ENCODE measurements at regions not wholly inside any gene's neighbourhood (a gene's known extent, or its start where the extent isn't known, plus 50 kb on each side); places are given as distances from the start of the nearest gene placed in this dataset.
A peak's percentile ranks its signal among the peaks of the same experiment; 100 is the strongest.

DNA sequence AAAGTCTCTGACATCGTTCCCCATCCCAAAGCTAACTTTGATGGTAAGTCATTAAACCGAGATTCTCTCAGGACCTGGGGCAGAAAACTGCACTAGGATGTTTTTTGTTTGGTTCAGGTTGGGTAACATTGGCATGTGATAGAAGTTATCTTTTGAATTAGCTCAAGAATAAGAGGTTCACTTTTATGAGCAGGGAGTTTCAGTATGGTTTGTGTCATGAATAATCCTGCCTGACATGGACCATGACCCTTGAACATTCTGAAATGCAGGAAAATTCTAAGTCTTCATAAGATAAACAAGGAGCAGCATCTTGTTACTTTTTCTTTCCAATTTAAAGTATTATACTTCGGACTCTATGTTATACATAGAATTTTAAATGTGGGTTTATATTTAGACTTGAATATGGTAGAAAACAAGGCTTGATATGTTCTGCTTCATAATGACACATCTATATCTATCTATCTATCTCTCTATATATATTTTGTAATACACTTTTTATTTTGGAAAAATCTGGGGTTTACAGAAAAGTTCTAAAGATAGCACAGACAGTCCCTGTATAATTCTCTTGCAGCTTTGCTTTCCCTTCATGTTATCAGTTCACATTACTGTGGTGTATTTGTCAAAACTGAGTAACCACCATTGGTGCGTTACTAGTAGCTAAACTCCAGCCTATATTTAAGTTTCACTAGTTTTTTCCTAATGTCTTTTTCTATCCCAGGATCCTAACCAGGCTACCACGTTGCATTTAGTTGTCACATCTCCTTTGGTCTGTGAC lies 102.7 kb upstream of the TAF11L2 start:
- DNase-seq: no peak
- in situ Hi-C loops (cut with MboI; ENCODE audit: low pct_unique_long_range_greater_than_20kb, low sequenced_read_pairs): no loop called here

DNA sequence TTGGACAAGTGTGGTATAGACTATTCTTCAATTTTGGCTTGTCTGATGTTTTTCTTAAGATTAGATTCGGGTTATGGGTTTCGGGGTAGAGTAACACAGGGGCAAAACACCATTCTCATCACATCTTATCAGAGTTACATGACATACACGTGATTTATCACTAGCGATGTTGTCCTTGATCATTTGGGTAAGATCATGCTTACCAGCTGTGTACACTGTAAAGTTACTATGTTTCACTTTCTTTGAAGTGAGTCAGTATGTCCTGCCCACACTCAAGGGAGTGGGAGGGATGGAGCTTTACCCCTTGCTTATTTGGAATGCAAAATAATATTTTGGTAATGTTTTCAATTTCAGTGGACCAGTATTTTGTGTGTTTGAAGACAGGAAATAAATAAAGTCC lies 101.8 kb upstream of the TAF11L2 start:
- in situ Hi-C loops (cut with MboI; ENCODE audit: low pct_unique_long_range_greater_than_20kb, low sequenced_read_pairs): no loop called here
- DNase-seq: no peak

DNA sequence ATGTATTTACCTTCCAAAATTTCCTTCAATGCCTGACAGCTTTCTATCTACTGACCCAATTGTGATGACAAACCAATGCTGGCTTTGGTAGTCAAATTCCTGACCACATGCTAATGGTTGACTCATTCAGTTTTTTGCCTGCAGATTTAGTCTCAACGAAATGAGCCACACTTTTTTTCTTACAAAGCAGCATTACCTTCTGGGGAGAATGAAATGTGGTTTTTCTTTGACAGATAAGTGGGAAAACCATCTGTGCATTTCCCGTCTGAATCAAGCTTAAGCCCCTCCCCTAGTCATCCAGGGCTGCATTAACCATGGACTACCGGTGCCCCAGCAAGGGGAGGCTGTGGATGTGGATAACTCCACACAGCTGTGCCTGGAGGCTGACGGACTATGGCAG lies 99.6 kb upstream of the TAF11L2 start:
- in situ Hi-C loops (cut with MboI; ENCODE audit: low pct_unique_long_range_greater_than_20kb, low sequenced_read_pairs): no loop called here
- DNase-seq: peak; percentile 43

DNA sequence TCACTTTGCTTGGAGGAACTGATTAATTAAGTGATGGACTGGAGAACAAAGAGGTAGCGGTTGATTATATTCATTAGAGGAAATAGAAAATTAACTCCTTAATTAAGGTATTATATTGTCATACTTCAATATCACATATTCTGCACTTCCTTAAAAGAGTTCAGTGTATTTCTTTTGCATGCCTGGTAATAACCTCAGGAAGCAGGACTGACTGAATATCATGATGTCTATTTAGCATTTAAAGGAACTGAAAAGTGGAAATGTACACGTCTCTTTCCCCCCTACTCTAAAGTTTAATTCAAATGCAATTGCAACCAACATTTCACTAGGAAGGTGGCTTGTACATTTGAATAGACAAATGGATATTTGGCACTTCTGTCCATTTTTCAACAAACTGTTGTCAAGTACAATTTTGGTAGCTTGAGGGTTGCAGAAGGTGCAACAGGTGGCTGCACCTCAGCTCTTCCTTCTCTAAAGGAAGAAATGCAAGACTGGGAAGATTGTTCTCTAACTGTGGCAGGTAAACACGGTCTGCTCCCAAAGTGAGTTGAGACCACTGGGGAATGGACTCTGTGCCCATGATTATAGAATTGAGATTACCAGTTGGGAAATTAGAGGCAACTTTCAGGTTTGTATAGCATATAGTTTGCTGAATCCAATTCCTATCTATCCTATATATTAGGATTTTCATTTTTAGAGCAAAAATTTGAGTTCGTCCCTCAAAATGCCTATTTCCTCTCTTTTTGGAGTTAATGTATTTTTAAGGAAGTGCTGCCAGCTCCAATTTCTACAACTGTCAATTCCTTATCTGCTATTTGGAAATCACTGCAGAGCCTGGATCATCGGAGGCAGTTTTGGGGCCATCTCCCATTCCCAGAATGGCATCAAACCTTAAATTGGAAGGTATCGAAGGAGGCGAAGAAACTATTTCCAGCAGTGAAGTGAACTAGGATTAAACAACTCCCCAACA lies 98.9 kb upstream of the TAF11L2 start:
- no peak for DNase-seq
- in situ Hi-C loops (cut with MboI; ENCODE audit: low pct_unique_long_range_greater_than_20kb, low sequenced_read_pairs): no loop called here

DNA sequence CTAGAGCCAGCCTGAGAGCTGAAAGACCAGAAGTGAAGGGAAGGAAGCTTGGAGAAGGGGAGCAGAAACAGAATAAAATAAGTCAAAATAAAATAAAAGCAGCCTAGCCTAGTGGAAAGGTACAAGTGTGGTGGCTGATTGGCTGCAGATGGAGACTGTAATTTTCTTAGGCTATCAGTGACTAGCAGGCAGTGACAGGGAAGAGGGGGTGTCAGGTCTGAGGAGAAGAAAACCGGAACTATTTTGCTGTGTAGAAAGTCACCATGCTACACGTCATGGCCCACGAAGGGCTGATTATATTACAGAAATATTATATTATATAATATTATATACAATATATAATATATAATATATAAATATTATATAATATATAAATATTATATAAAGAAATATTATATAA lies 98.1 kb upstream of the TAF11L2 start:
- in situ Hi-C loops (cut with MboI; ENCODE audit: low pct_unique_long_range_greater_than_20kb, low sequenced_read_pairs): no loop called here
- DNase-seq: peak; percentile 41

DNA sequence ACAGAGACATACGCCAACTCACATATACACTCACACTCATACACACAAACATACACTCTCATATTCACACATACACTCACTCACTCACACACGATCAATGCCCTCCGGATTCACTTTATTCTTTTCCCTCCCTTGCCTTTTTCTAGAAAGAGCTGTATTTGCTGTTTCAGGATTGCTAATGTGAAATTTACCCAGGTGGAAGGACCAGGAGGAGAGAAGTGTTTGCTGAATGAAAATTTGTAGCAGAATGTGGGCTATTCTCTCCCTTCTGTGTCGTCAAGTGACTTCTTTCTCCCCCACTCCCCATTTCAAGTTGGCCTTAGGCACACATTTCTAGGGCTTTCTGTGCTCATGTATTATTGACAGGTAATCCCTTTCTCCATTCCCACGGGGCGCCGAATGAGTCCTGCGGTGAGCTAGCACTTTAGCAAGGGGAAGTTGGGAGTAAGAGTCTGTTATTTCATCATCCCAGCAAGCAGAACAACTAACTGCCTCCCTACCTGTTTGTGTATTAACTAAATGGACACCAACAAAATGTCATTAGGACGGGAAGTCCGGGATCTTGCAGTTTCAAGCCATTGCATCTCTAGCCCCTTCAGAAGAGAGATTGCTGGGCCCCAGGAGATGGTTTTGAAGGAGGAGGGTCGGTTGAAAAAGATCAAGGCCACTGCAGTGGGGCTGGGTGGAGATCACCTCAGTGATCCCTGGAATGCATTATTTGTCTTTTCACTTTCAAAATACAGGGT lies 97.1 kb upstream of the TAF11L2 start:
- in situ Hi-C loops (cut with MboI; ENCODE audit: low pct_unique_long_range_greater_than_20kb, low sequenced_read_pairs): no loop called here

DNA sequence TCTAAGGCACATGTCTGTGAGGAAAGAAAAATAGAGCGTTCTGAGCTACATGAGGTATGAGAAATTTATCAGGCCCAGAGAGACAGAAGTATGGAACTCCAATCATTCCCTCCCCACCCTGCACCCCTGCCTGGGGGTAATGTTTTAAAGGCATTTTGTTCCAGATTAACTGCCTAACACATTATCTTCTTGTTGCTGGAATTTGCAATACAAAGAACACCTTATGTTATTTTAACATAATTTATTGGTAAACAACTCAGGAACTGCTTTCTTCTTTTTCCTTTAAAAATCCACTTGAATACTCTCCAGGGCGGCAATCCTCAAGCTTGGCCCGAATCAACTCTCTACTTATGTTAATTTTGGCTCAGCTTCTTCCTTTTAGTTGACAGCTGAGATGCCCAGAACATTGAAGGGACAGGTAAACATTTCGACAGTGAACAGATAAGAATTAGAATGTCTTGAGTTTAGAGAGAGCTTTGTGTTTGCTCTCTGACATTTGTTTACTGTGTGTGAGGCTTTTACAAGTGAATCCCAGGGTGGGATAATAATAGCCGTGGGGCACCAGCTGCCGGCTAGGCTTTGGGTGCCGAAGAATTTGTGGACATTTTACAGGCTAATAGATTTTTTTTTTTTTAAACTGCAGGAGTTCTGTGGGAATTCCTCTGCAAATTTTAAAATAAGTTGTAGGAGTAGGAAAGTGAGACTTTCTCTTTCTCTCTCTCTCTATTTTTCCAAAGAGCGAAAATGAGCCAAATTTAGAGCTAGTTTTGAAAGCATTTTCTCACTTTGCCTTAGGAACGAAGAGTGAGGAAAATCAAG lies 96.4 kb upstream of the TAF11L2 start:
- no peak for DNase-seq

More for the DNA sequence above, 97.1 kb upstream of the TAF11L2 start:
- DNase-seq: peak; percentile 60

DNA sequence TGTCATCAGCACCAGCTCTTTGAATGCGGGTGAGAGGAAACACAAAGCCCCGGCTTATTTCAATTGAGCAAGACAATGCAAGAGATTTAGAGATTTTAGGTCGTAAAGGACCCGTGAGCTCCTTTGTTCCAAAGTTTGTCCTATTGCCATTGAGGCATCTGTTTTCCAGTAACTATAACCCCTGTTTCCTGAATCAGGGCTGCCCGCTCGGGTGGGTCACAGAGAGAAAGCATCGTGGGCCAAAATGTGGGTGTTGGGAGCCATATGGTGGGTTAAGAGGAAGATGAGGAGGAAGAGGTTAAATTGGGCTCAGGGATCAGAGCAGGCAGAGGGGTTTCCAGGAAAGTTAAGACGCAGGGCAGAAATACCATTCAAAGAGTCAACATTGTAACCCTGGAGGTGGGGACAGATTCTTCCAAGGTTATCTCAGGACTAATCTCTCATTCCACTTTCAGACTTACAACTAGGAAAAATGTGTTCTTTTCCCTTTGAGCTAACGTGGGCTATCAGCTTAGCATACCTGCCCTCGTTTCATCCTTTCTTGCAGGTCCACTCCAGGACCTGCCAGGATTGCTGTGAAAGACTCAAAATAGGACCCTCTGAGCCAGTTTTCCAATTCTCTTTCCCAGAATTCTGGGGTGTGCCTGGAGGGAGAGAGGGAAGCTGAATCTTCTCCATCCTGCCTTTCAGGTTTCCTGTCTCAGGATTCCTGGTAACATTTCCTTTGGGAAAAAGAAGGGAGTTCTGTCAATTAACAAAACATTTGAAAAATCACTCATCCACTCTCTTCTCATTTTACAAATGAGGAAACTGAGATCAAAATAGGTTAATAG lies 95.5 kb upstream of the TAF11L2 start:
- DNase-seq: no peak
- in situ Hi-C loops (cut with MboI; ENCODE audit: low pct_unique_long_range_greater_than_20kb, low sequenced_read_pairs): no loop called here

More for the DNA sequence above, 96.4 kb upstream of the TAF11L2 start:
- in situ Hi-C loops (cut with MboI; ENCODE audit: low pct_unique_long_range_greater_than_20kb, low sequenced_read_pairs): no loop called here

DNA sequence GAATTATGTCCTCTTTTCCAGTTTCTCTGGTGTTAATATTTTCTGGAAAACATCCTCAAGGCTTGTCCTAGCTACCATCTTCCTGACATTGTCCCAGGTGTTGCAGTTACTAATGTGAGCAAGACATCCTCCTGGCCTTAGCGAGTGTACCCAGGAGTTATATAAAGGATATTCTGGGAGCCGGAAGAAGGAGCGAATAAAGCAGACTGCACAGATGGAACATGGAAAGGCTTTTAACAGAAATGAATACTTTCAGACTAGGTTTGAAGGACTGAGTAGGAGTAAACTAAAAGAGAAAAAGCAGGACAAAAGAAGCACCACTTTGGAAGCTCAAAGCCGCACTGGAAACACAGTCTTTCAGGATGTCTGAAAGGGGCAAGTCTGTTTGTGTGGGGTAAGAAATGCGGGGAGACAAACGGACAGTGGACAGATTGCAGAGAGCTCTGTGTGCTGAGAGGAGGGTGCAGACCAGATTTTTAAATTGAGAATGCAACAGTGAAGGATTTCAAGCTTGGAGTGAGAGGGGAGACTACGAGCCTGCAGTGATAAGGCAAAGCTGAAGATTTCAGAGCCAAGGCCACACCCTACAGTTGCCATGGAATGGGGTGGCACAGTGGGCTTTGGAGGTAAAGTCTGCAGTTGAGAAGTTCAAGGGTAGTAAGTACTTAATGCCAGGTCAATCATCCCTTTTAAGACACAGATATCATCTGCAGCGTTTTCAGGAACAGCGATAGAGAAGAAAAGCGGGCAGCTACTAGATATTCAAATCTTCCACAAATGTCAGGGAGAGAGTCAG lies 94.1 kb upstream of the TAF11L2 start:
- in situ Hi-C loops (cut with MboI; ENCODE audit: low pct_unique_long_range_greater_than_20kb, low sequenced_read_pairs): no loop called here
- no peak for DNase-seq

DNA sequence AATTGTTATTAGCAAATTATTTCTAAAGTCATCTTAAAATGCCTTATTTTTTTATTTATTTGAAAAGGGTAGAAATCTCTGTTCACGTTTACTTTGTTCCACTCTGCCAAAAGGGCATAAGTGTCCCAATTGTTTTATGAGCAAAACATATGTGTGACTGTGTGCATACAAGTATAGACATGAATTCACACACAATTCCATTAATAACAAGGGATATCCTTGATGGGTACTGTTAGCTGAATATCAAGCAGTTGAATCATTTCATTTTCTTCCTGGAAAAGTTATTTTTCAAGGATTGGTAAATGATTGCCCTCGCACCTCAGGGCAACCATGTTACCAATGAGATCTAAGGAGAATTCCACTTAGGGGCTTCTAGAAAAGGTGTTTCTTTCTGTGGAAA lies 92.1 kb upstream of the TAF11L2 start:
- in situ Hi-C loops (cut with MboI; ENCODE audit: low pct_unique_long_range_greater_than_20kb, low sequenced_read_pairs): no loop called here
- DNase-seq: no peak

DNA sequence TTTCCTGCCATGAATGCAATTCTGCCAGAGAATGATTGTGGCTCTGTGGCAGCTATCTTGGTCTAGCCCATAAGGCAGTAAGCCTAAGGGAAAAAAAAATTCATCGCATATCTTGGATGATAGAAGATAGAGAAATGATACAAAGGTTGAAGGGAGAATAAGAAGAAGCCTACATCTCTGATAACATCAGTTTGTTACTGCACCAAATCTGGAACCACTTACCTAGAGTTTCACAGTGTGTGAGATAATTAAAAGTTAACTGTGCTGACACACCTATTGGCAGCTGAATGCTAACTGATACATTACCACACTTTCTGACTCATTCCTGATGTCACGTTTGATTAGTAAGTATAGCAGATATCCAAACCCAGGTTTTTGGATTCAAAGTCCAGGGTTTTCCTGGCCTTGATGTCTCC lies 91.6 kb upstream of the TAF11L2 start:
- in situ Hi-C loops (cut with MboI; ENCODE audit: low pct_unique_long_range_greater_than_20kb, low sequenced_read_pairs): no loop called here
- no peak for DNase-seq

DNA sequence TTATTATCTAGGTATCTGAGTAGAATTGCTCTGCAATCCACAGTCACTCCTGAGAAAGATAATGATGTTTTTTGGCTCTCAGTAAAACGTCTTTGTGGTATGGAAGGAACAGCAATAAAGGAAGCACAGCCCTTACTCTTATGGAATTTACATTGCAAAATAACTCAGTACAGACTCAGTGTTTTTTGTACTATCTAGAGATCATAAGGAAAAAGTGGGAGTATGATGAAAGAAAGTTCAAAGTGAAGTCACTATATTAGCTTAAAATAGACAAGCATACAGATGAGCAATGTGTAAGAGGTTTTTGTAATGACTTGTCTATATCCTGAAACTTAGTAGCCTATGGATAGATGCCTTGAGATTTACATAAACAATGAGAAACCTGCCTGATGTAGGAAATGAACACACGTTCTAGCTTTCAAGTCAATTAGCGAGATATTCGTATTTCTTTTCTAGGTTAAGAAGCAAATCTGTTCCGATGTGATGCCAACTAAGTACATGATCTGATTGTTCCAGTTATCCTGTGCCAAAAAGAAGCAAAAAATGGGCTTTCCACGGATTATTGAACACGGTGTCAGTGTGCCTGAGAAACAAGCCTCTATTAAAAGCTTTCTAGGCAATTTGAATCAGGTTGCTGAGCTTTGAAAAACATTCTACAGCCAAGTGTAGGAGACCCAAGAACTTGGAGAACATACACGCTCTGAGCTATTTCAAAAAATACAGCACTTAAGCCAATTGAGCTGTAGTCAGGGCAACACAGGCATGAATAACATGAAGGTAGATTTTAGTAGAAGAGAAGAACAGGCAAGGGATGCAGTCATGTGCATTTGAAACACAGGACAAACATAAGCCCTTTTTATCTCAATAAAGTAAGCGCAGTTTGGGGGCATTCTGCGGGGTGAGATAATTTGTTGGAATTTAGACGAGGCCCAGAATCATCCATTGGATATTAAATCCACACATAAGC lies 86.3 kb upstream of the TAF11L2 start:
- in situ Hi-C loops (cut with MboI; ENCODE audit: low pct_unique_long_range_greater_than_20kb, low sequenced_read_pairs): no loop called here
- DNase-seq: no peak

DNA sequence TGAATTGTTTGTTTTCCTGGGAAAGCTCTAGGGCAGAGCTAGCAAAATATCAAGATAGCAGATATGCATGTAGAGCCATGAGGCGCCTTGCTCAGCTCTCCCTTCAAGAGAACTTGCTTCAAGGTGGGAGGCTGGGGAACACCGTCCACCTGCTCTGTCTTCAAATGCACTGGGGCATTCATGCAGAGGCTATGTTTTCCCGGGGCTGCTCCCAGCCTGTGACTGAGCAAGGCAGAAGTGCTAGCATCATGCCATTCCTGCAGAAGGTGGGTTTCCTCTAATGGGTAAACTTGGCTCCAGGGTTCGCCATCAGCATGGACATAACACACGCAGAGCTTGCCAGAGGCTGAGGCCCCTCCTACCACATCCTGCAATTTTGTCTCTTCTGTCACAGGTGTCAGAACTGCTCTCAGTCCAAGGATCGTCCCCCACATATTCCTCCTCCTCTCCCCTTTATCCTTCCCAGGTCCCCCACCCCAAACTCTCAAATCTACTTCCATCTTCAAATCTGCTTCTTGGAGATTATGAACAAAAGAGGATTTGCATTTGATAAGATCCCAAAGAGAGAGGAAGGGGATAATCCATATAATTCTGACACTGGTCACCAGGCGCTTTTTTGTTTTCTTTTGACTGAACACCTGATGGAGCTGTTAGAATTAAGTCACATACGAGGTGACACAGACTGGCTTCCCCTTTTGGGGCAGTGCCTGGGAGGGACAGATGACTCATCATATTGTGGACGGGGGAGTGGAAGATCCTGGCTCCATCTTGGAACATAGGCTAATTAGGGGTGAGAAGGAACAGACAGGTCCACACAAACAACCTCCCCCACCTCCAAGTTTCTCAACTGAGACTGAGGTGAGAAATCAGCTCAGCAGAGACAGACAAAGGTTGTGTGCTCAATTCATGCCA lies 85.0 kb upstream of the TAF11L2 start:
- in situ Hi-C loops (cut with MboI; ENCODE audit: low pct_unique_long_range_greater_than_20kb, low sequenced_read_pairs): no loop called here

DNA sequence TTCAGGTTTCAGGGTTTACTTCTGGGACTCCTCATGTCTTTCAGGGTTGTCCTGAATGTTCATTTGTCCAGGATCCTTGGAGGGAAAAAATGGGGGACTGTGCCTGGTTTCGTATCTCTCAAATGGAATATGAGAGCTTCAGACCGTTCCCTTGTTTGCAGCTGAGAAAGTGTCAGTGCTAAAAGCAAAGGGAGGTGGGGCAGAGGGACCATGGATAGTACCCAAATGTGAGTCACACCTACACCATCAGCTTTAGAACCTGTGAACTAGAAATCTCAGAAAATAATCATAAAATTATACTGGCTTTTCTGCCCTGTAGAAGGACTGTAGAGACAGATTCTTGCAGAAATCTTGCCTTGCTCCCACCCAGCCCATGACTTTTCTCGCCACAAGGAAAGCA lies 84.3 kb upstream of the TAF11L2 start:
- no peak for DNase-seq
- in situ Hi-C loops (cut with MboI; ENCODE audit: low pct_unique_long_range_greater_than_20kb, low sequenced_read_pairs): no loop called here

More for the DNA sequence above, 85.0 kb upstream of the TAF11L2 start:
- DNase-seq: peak; percentile 87

DNA sequence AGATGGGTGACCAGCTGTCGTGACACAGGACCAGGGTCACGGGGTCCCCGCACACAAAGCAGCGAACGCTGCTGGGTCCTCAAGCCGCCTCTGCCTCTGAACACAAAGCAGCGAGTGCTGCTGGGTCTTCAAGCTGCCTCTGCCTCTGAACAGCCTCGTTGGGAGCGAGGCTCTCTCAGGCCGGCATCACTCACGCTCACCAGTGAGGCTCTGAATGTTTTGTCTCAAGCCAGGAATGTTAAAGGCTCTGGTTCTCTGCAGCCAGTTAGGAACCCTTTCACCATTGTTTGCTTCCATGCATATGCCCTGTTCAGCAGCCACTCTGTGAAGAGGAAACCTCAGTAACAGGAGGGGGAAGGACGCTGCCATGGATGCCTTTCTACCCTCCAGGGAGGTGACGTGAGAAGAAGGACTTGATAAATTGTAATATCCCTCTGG lies 82.7 kb upstream of the TAF11L2 start:
- in situ Hi-C loops (cut with MboI; ENCODE audit: low pct_unique_long_range_greater_than_20kb, low sequenced_read_pairs): no loop called here
- no peak for DNase-seq

Measured in KBM-7 (cell line).